IMR-90 (cell line): ENCODE measurements at regions not wholly inside any gene's neighbourhood (a gene's known extent, or its start where the extent isn't known, plus 50 kb on each side); places are given as distances from the start of the nearest gene placed in this dataset.
A peak's percentile ranks its signal among the peaks of the same experiment; 100 is the strongest.

Experiments used
- ATAC-seq: fragments of 200-7000 bp; cut with Tn5 transposase; 2 replicates; pipeline ENCODE4 v1.9.1; 2020; ENCODE audit warnings: low read depth, mild to moderate bottlenecking, moderate library complexity
- BruUV-seq: library from RNA; stranded (reverse); fragments of 400-500 nt; replicated peaks from 2 replicates; lab custom pipeline; 2021; lab: Mats Ljungman, UMichigan
- CTCF ChIA-PET: fragments of 300-600 bp; formaldehyde crosslinking; extraction: SDS; loops from one replicate; lab custom pipeline; 2021; ENCODE audit warnings: antibody characterized with exemption; lab: Yijun Ruan, JAX
- POLR2A ChIA-PET: fragments of 300-600 bp; sonication (Branson Sonifier 250); formaldehyde crosslinking; loops from one replicate; lab custom pipeline; 2022; ENCODE audit warnings: antibody characterized with exemption; ENCODE audit not compliant: unreplicated experiment; lab: Charles Lee
- DNase-seq: peaks from one replicate; pipeline ENCODE4 v3.0.0; 2013
- H2AFZ ChIP-seq: replicated peaks from 2 replicates; pipeline ENCODE3; 2013; ENCODE audit warnings: low read length, mild to moderate bottlenecking; ENCODE audit not compliant: poor library complexity
- H2AK5ac ChIP-seq: 2 replicates; pipeline ENCODE4 v1.6.1; 2013; ENCODE audit warnings: low read depth, low read length, inconsistent platforms
- H2AK9ac ChIP-seq: replicated peaks from 2 replicates; pipeline ENCODE3; 2013; ENCODE audit warnings: mild to moderate bottlenecking, low read depth, low read length, moderate library complexity; ENCODE audit not compliant: poor library complexity
- H2BK120ac ChIP-seq: 2 replicates; pipeline ENCODE4 v1.6.1; 2013; ENCODE audit warnings: low read depth, low read length, inconsistent platforms
- H2BK15ac ChIP-seq: 3 replicates; pipeline ENCODE4 v1.6.1; 2013; ENCODE audit warnings: low read depth, low read length, inconsistent platforms
- H2BK20ac ChIP-seq: 2 replicates; pipeline ENCODE4 v1.6.1; 2013; ENCODE audit warnings: low read depth, mild to moderate bottlenecking, inconsistent platforms, low read length, moderate library complexity
- H2BK5ac ChIP-seq: 2 replicates; pipeline ENCODE4 v1.6.1; 2013; ENCODE audit warnings: mild to moderate bottlenecking, low read depth, low read length, inconsistent platforms; ENCODE audit not compliant: poor library complexity, severe bottlenecking
- H3K14ac ChIP-seq: replicated peaks from 2 replicates; pipeline ENCODE4 v1.6.1; 2013; ENCODE audit warnings: low read depth, low read length, inconsistent platforms
- H3K18ac ChIP-seq: 2 replicates; pipeline ENCODE4 v1.6.1; 2013; ENCODE audit warnings: low read depth, low read length, control low read depth
- H3K23ac ChIP-seq: 2 replicates; pipeline ENCODE4 v1.6.1; 2013; ENCODE audit warnings: low read depth, low read length, inconsistent platforms
- H3K27ac ChIP-seq: 2 replicates; pipeline ENCODE4 v1.5.1; 2013; ENCODE audit warnings: mild to moderate bottlenecking, control low read depth, low read length; ENCODE audit not compliant: insufficient read depth
- H3K27me3 ChIP-seq: 2 replicates; pipeline ENCODE4 v1.6.1; 2013; ENCODE audit warnings: low read length; ENCODE audit not compliant: control insufficient read depth, insufficient read depth
- H3K36me3 ChIP-seq: 2 replicates; pipeline ENCODE4 v1.6.1; 2013; ENCODE audit warnings: low read length, mixed read lengths; ENCODE audit not compliant: control insufficient read depth, insufficient read depth
- H3K4ac ChIP-seq: 2 replicates; pipeline ENCODE4 v1.6.1; 2013; ENCODE audit warnings: low read depth, low read length, inconsistent platforms
- H3K4me1 ChIP-seq: 2 replicates; pipeline ENCODE4 v1.6.1; 2013; ENCODE audit warnings: low read length, mixed read lengths; ENCODE audit not compliant: control insufficient read depth, insufficient read depth
- H3K4me2 ChIP-seq: 2 replicates; pipeline ENCODE4 v1.6.1; 2013; ENCODE audit warnings: low read depth, mild to moderate bottlenecking, control low read depth, low read length, moderate library complexity
- H3K4me3 ChIP-seq: 2 replicates; pipeline ENCODE4 v1.5.1; 2013; ENCODE audit warnings: low read depth, mild to moderate bottlenecking, control low read depth, low read length, moderate library complexity; ENCODE audit not compliant: insufficient read depth
- H3K56ac ChIP-seq: 2 replicates; pipeline ENCODE4 v1.6.1; 2013; ENCODE audit warnings: low read length, inconsistent platforms; ENCODE audit not compliant: insufficient read depth; ENCODE audit errors: extremely low read depth
- H3K79me1 ChIP-seq, 2 experiments: 2 replicates each; pipeline ENCODE4 v1.6.1; 2013; ENCODE audit warnings: low read length in 2 of 2, inconsistent platforms in 1 of 2, low read depth in 1 of 2
- H3K9ac ChIP-seq: 2 replicates; pipeline ENCODE4 v1.6.1; 2013; ENCODE audit warnings: low read depth, low read length, control low read depth
- H3K9me1 ChIP-seq: 2 replicates; pipeline ENCODE4 v1.6.1; 2013; ENCODE audit warnings: low read length, inconsistent platforms; ENCODE audit not compliant: insufficient read depth
- H3K9me3 ChIP-seq: 2 replicates; pipeline ENCODE4 v1.6.1; 2013; ENCODE audit warnings: low read length; ENCODE audit not compliant: control insufficient read depth, insufficient read depth
- H4K20me1 ChIP-seq: 2 replicates; pipeline ENCODE4 v1.6.1; 2013; ENCODE audit warnings: low read length, inconsistent platforms; ENCODE audit not compliant: insufficient read depth
- H4K5ac ChIP-seq: 2 replicates; pipeline ENCODE4 v1.6.1; 2013; ENCODE audit warnings: mild to moderate bottlenecking, low read depth, low read length, control low read depth
- H4K8ac ChIP-seq, 2 experiments: 2 replicates each; pipeline ENCODE4 v1.6.1; 2013; ENCODE audit warnings: low read depth in 2 of 2, low read length in 2 of 2, control low read depth in 1 of 2, inconsistent platforms in 1 of 2
- H4K91ac ChIP-seq: 2 replicates; pipeline ENCODE4 v1.6.1; 2013; ENCODE audit warnings: low read depth, low read length, inconsistent platforms; ENCODE audit not compliant: insufficient read depth
- CHD1 ChIP-seq: IDR thresholded peaks from 2 replicates; pipeline ENCODE4 v1.6.1; 2012; ENCODE audit warnings: low read depth, low read length, improper control_type of control experiment
- ELK1 ChIP-seq: fragments of 150-350 bp; IDR thresholded peaks from 2 replicates; pipeline ENCODE4 v1.6.1; 2016; ENCODE audit warnings: low read depth, mild to moderate bottlenecking, low read length, moderate library complexity, borderline replicate concordance
- FOS ChIP-seq: fragments of 150-350 bp; IDR thresholded peaks from 2 replicates; pipeline ENCODE4 v1.6.1; 2016; ENCODE audit warnings: low read depth, low read length
- MAFK ChIP-seq: IDR thresholded peaks from 2 replicates; pipeline ENCODE4 v1.6.1; 2012; ENCODE audit warnings: low read depth, low read length, improper control_type of control experiment
- MXI1 ChIP-seq: IDR thresholded peaks from 2 replicates; pipeline ENCODE4 v1.6.1; 2012; ENCODE audit warnings: low read depth, mild to moderate bottlenecking, low read length, moderate library complexity, borderline replicate concordance
- NFE2L2 ChIP-seq: fragments of 150-350 bp; IDR thresholded peaks from 2 replicates; pipeline ENCODE4 v1.6.1; 2016; ENCODE audit warnings: low read depth, mild to moderate bottlenecking, low read length
- POLR2A ChIP-seq: IDR thresholded peaks from 2 replicates; pipeline ENCODE4 v1.6.1; 2012; ENCODE audit warnings: mild to moderate bottlenecking, low read depth, low read length
- RAD21 ChIP-seq: IDR thresholded peaks from 2 replicates; pipeline ENCODE4 v1.6.1; 2012; ENCODE audit warnings: low read length, improper control_type of control experiment
- RCOR1 ChIP-seq: IDR thresholded peaks from 2 replicates; pipeline ENCODE4 v1.6.1; 2012; ENCODE audit warnings: mild to moderate bottlenecking, low read length, improper control_type of control experiment; ENCODE audit not compliant: insufficient replicate concordance
- RFX5 ChIP-seq: IDR thresholded peaks from 2 replicates; pipeline ENCODE4 v1.8.0; 2012; ENCODE audit warnings: low read depth, mild to moderate bottlenecking, low read length, moderate library complexity
- SMC3 ChIP-seq: fragments of 150-350 bp; IDR thresholded peaks from 2 replicates; pipeline ENCODE4 v1.6.1; 2016; ENCODE audit warnings: low read depth, mild to moderate bottlenecking, antibody characterized with exemption, low read length, moderate library complexity
- USF2 ChIP-seq: fragments of 150-350 bp; IDR thresholded peaks from 2 replicates; pipeline ENCODE4 v1.6.1; 2017; ENCODE audit warnings: mild to moderate bottlenecking, antibody characterized with exemption, low read length, low read depth
- WGBS, 2 experiments: methylation state at CpG; one replicate each; pipeline versions ENCODE4 v1.1.5 to v1.1.7; 2013; ENCODE audit warnings: missing lambda C conversion rate in 2 of 2; ENCODE audit not compliant: insufficient read length in 1 of 2; ENCODE audit errors: extremely low coverage in 2 of 2; 5-methylcytosine and 5-hydroxymethylcytosine counted together
- dilution Hi-C: fragments of 300-500 bp; cut with HindIII; formaldehyde crosslinking; loops from one replicate; pipeline ENCODE4 v1.14.3; 2018; ENCODE audit warnings: low sequenced_read_pairs; ENCODE audit not compliant: unreplicated experiment
- in situ Hi-C: fragments of 300-500 bp; cut with MboI; formaldehyde crosslinking; loops from 3 replicates; pipeline ENCODE4 v1.14.3; 2019; ENCODE audit warnings: low sequenced_read_pairs, inconsistent platforms, mixed read lengths
- intact Hi-C: fragments of 100-400 bp; cut with micrococcal nuclease; formaldehyde crosslinking; loops from 2 replicates; pipeline ENCODE4 v1.10.0; 2022
- TF ChIP-seq, protein P1 (sequence below): conservative IDR thresholded peaks from 2 replicates; pipeline ENCODE4 v1.5.1; 2012; ENCODE audit warnings: mild to moderate bottlenecking, low read depth, low read length, improper control_type of control experiment

DNA sequence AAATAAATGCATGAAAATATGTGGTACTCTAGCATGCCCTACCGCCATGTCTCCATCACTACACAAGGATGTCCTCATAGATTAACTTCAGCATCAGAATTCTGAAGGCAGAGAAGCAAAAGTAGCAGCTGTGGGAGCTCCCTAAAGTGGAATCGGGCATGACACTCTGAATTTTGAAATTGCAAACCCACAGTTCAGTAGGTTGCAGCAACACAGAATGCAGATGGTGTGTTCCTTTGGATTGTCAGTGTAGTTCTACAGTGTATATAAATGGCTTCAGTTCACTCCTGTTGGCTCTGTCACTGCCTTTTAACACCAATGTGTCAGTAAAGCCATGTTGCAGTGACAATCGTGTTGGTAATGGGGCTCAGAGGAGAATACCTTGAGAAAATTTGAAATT lies 973.6 kb upstream of the WWC1 start:
- CTCF ChIA-PET: no interaction called here
- Histone ChIP-seq H3K9ac (no peak overlapping the region), H3K27ac (no peak overlapping the region), H2AK9ac (no peak overlapping the region), H2BK120ac (no peak overlapping the region), H4K5ac (no peak overlapping the region), H2AK5ac (no peak overlapping the region), H3K4me2 (no peak overlapping the region), H2BK20ac (no peak overlapping the region), H4K20me1 (no peaks in the 10 kb centered on the region), H3K9me1 (no peaks in the 10 kb centered on the region), H3K23ac (no peak overlapping the region), H3K4ac (no peak overlapping the region), H4K8ac (no peak overlapping the region), H3K36me3 (no peaks in the 10 kb centered on the region), H3K79me1 (no peaks in the 10 kb centered on the region), H2AFZ (no peak overlapping the region), H2BK5ac (no peak overlapping the region), H4K91ac (no peak overlapping the region), H3K56ac (no peak overlapping the region), H3K9me3 (no peaks in the 10 kb centered on the region), H3K4me1 (no peaks in the 10 kb centered on the region), H3K4me3 (no peak overlapping the region), H3K18ac (no peak overlapping the region), H3K14ac (no peak overlapping the region), H3K27me3 (no peaks in the 10 kb centered on the region), H2BK15ac (no peak overlapping the region)
- TF ChIP-seq RAD21 (no peak; the same call in 1 of the 2 replicates), SMC3 (0 out of 2 replicates have a peak, but pooled peaks have one; percentile 8), NFE2L2 (no peak), CHD1 (no peak), POLR2A (no peak), RCOR1 (no peak), ELK1 (no peak), RFX5 (no peak), MXI1 (no peak), FOS (no peak), MAFK (no peak), USF2 (no peak)
- TF ChIP-seq, protein P1, sequence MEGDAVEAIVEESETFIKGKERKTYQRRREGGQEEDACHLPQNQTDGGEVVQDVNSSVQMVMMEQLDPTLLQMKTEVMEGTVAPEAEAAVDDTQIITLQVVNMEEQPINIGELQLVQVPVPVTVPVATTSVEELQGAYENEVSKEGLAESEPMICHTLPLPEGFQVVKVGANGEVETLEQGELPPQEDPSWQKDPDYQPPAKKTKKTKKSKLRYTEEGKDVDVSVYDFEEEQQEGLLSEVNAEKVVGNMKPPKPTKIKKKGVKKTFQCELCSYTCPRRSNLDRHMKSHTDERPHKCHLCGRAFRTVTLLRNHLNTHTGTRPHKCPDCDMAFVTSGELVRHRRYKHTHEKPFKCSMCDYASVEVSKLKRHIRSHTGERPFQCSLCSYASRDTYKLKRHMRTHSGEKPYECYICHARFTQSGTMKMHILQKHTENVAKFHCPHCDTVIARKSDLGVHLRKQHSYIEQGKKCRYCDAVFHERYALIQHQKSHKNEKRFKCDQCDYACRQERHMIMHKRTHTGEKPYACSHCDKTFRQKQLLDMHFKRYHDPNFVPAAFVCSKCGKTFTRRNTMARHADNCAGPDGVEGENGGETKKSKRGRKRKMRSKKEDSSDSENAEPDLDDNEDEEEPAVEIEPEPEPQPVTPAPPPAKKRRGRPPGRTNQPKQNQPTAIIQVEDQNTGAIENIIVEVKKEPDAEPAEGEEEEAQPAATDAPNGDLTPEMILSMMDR: peak; percentile 32
- no TSS peak for BruUV-seq
- intact Hi-C loops: no loop called here
- DNase-seq: no peak
- ATAC-seq: peak; percentile 46; the same call in 1 of the 2 replicates
- 43% methylated on average over 1 of the region's 3 CpGs; no CpG with 5 or more reads in 1 of the 2 experiments for WGBS, 2 experiments
- in situ Hi-C loops: no loop called here
- POLR2A ChIA-PET: no interaction called here
- dilution Hi-C loops: no loop called here
